GM21723 (cell line): ENCODE measurements at regions not wholly inside any gene's neighbourhood (a gene's known extent, or its start where the extent isn't known, plus 50 kb on each side); places are given as distances from the start of the nearest gene placed in this dataset.
"Not testable (repeated sequence)": the region's sequence is repeated elsewhere in the genome, so short reads cannot be mapped to it uniquely, and the experiment has no call there.

Experiments
- ATAC-seq: cut with Tn5 transposase; IDR thresholded peaks from one replicate; pipeline ENCODE4 v1.9.1; 2021; ENCODE audit warnings: mild to moderate bottlenecking, moderate library complexity; ENCODE audit not compliant: unreplicated experiment

- ATAC-seq, result no peak
Measured at GRCh38 chrX:139475432-139475831, 55.1 kb upstream of the F9 start.

GRCh38 chrX:139461945-139462344 lies 68.6 kb upstream of the F9 start:
- not testable (repeated sequence) for ATAC-seq

GRCh38 chrX:139454743-139455142 lies 75.8 kb upstream of the F9 start:
- no peak for ATAC-seq

GRCh38 chrX:139448996-139449395 lies 81.5 kb upstream of the F9 start:
- ATAC-seq, result no peak

GRCh38 chrX:139446832-139447231 lies 83.7 kb upstream of the F9 start:
- no peak for ATAC-seq

- no peak for ATAC-seq
Measured at GRCh38 chrX:139429913-139430312, 100.6 kb upstream of the F9 start.

- no peak for ATAC-seq
Measured at GRCh38 chrX:139423186-139423585, 107.4 kb upstream of the F9 start.

- ATAC-seq, result not testable (repeated sequence)
Measured at GRCh38 chrX:139398258-139398657, 132.3 kb upstream of the F9 start.

- ATAC-seq, result no peak
Measured at GRCh38 chrX:139388254-139388653, 142.3 kb upstream of the F9 start.

- no peak for ATAC-seq
Measured at GRCh38 chrX:139382529-139382928, 148.0 kb upstream of the F9 start.

GRCh38 chrX:139376547-139376946 lies 154.0 kb upstream of the F9 start:
- not testable (repeated sequence) for ATAC-seq

GRCh38 chrX:139360356-139360755 lies 170.2 kb upstream of the F9 start:
- no peak for ATAC-seq

- ATAC-seq, result not testable (repeated sequence)
Measured at GRCh38 chrX:139342594-139342991, 187.9 kb upstream of the F9 start.

- not testable (repeated sequence) for ATAC-seq
Measured at GRCh38 chrX:139341855-139342593, 188.5 kb upstream of the F9 start.

- ATAC-seq, result no peak
Measured at GRCh38 chrX:139332441-139332840, 198.1 kb upstream of the F9 start.

GRCh38 chrX:139327355-139327754 lies 203.2 kb upstream of the F9 start:
- no peak for ATAC-seq

- ATAC-seq, result no peak
Measured at GRCh38 chrX:139324756-139325155, 205.8 kb upstream of the F9 start.

GRCh38 chrX:139320661-139321354 lies 209.7 kb upstream of the F9 start:
- not testable (repeated sequence) for ATAC-seq

- not testable (repeated sequence) for ATAC-seq
Measured at GRCh38 chrX:139306675-139307074, 223.9 kb upstream of the F9 start.

GRCh38 chrX:139304471-139304870 lies 226.1 kb upstream of the F9 start:
- ATAC-seq, result no peak

GRCh38 chrX:139299309-139299708 lies 231.2 kb upstream of the F9 start:
- ATAC-seq, result no peak

- ATAC-seq, result no peak
Measured at GRCh38 chrX:139298437-139298836, 232.1 kb upstream of the F9 start.
